Activated B cell treated with CpG ODN at 0.5 μM for 24 hours (primary cell): ENCODE measurements at regions not wholly inside any gene's neighbourhood (a gene's known extent, or its start where the extent isn't known, plus 50 kb on each side); places are given as distances from the start of the nearest gene placed in this dataset.

Experiments
- ATAC-seq: fragments of 200-7000 bp; cut with Tn5 transposase; one replicate; pipeline ENCODE4 v1.10.0; 2021; ENCODE audit warnings: low read depth, mild to moderate bottlenecking, moderate library complexity
- CTCF ChIA-PET: fragments of 350-600 bp; sonication (Branson Sonifier 250); formaldehyde crosslinking; loops from one replicate; lab custom pipeline; 2021; ENCODE audit warnings: antibody characterized with exemption; lab: Charles Lee
- POLR2A ChIA-PET: fragments of 350-600 bp; sonication (Branson Sonifier 250); formaldehyde crosslinking; loops from one replicate; lab custom pipeline; 2021; ENCODE audit warnings: antibody characterized with exemption; lab: Charles Lee
- DNase-seq: peaks from one replicate; pipeline ENCODE4 v3.0.0; 2022
- H3K27ac Mint-ChIP-seq: one replicate; pipeline ENCODE4 v1.8.0; 2020; ENCODE audit warnings: mixed read lengths
- H3K27me3 Mint-ChIP-seq: one replicate; pipeline ENCODE4 v1.8.0; 2021; ENCODE audit warnings: mixed read lengths
- H3K36me3 Mint-ChIP-seq: one replicate; pipeline ENCODE4 v1.8.0; 2021; ENCODE audit warnings: low read depth, mixed read lengths
- H3K4me1 Mint-ChIP-seq: one replicate; pipeline ENCODE4 v1.8.0; 2021; ENCODE audit warnings: mixed read lengths
- H3K4me3 Mint-ChIP-seq: one replicate; pipeline ENCODE4 v1.8.0; 2020; ENCODE audit warnings: mild to moderate bottlenecking, mixed read lengths
- H3K9me3 Mint-ChIP-seq: one replicate; pipeline ENCODE4 v1.8.0; 2020; ENCODE audit warnings: mixed read lengths
- CTCF ChIP-seq: fragments of 200-600 bp; IDR thresholded peaks from one replicate; pipeline ENCODE4 v1.8.0; 2022; ENCODE audit warnings: antibody characterized with exemption, mild to moderate bottlenecking
- intact Hi-C: fragments of 100-400 bp; cut with micrococcal nuclease; formaldehyde crosslinking; loops from one replicate; pipeline ENCODE4 v1.15.1; 2024

- POLR2A ChIA-PET, result interaction anchor here (0.5 to 0.7 kb wide), 2 partner anchors 41 to 252 kb away, joined by 3 read pairs; no protein-coding TSS in a partner anchor
- no peak for DNase-seq
- no peaks in the 10 kb centered on the region for H3K36me3 Mint-ChIP-seq
Measured at GRCh38 chr15:70252056-70252950, 154.6 kb upstream of the TLE3 start.

GRCh38 chr15:70251246-70251990 lies 153.7 kb upstream of the TLE3 start:
- intact Hi-C loops, result no loop called here
- H3K27ac Mint-ChIP-seq, result peak overlapping the region; percentile 46
- DNase-seq, result no peak
- no peaks in the 10 kb centered on the region for H3K27me3 Mint-ChIP-seq
- no peaks in the 10 kb centered on the region for H3K36me3 Mint-ChIP-seq
- no peak for ATAC-seq
- H3K4me3 Mint-ChIP-seq, result no peak overlapping the region
- ChIA-PET POLR2A (interaction anchor here (0.5 to 0.7 kb wide), 2 partner anchors 42 to 253 kb away, joined by 3 read pairs; no protein-coding TSS in a partner anchor), CTCF (no interaction called here)
- H3K4me1 Mint-ChIP-seq, result peaks cover 41% of the 10 kb centered on the region
- no peak for TF ChIP-seq CTCF
- H3K9me3 Mint-ChIP-seq, result no peaks in the 10 kb centered on the region

More at GRCh38 chr15:70252056-70252950, 154.6 kb upstream of the TLE3 start:
- Mint-ChIP-seq H3K4me3 (no peak overlapping the region), H3K27ac (no peak overlapping the region), H3K4me1 (peaks cover 36% of the 10 kb centered on the region), H3K27me3 (no peaks in the 10 kb centered on the region), H3K9me3 (no peaks in the 10 kb centered on the region)
- no peak for ATAC-seq
- intact Hi-C loops, result no loop called here
- no peak for TF ChIP-seq CTCF
- CTCF ChIA-PET, result no interaction called here

- H3K36me3 Mint-ChIP-seq, result no peaks in the 10 kb centered on the region
- intact Hi-C loops, result no loop called here
- TF ChIP-seq CTCF, result no peak
- CTCF ChIA-PET, result no interaction called here
- ATAC-seq (no peak), DNase-seq (no peak)
- H3K4me1 Mint-ChIP-seq, result peaks cover 49% of the 10 kb centered on the region
- H3K27me3 Mint-ChIP-seq, result no peaks in the 10 kb centered on the region
- POLR2A ChIA-PET, result no interaction called here
- H3K4me3 Mint-ChIP-seq, result no peak overlapping the region
- no peak overlapping the region for H3K27ac Mint-ChIP-seq
- no peaks in the 10 kb centered on the region for H3K9me3 Mint-ChIP-seq
Measured at GRCh38 chr15:70250208-70251201, 152.8 kb upstream of the TLE3 start.

- TF ChIP-seq CTCF, result no peak
- CTCF ChIA-PET, result no interaction called here
Measured at GRCh38 chr15:70249616-70250015, 151.9 kb upstream of the TLE3 start.

More at GRCh38 chr15:70249616-70250015, 151.9 kb upstream of the TLE3 start:
- Mint-ChIP-seq H3K27me3 (no peaks in the 10 kb centered on the region), H3K9me3 (no peaks in the 10 kb centered on the region), H3K36me3 (no peaks in the 10 kb centered on the region), H3K4me3 (no peak overlapping the region), H3K4me1 (peaks cover 52% of the 10 kb centered on the region), H3K27ac (no peak overlapping the region)
- ATAC-seq (no peak), DNase-seq (no peak)
- intact Hi-C loops, result no loop called here
- POLR2A ChIA-PET, result no interaction called here
